ENCODE measurements at regions not wholly inside any gene's neighbourhood (a gene's known extent, or its start where the extent isn't known, plus 50 kb on each side); places are given as distances from the start of the nearest gene placed in this dataset.
"Not testable (repeated sequence)": the region's sequence is repeated elsewhere in the genome, so short reads cannot be mapped to it uniquely, and the experiment has no call there.

DNA sequence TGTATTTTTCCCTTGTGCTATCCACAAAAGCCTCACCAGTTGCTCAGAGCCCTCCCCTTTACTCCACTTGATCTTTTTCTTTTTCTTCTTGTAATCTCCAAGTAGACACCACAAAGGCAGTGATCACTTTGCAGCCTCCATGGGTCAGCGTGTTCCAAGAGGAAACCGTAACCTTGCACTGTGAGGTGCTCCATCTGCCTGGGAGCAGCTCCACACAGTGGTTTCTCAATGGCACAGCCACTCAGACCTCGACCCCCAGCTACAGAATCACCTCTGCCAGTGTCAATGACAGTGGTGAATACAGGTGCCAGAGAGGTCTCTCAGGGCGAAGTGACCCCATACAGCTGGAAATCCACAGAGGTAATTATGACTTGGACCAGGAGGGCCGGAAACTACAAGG is 95.8 kb downstream of the FAM72C start:
- H3K27me3 ChIP-seq (ENCODE audit: insufficient read depth, low read length, poor library complexity, severe bottlenecking); H3K9me2 ChIP-seq (replicated peaks; ENCODE audit: low read depth, low read length); H3K4me3 ChIP-seq (ENCODE audit: low read length, poor library complexity, severe bottlenecking); H3K79me2 ChIP-seq (ENCODE audit: insufficient read depth, low read length); H3F3A ChIP-seq (ENCODE audit: low read depth); H3K9ac ChIP-seq (ENCODE audit: low read depth, low read length, poor library complexity, severe bottlenecking); H3K4me2 ChIP-seq (ENCODE audit: low read depth, low read length, poor library complexity, severe bottlenecking); H2AFZ ChIP-seq (ENCODE audit: low read length); H4K20me1 ChIP-seq (ENCODE audit: insufficient read depth, low read length, poor library complexity, severe bottlenecking); H3K9me3 ChIP-seq (ENCODE audit: insufficient read depth, low read depth, low read length); H3K4me1 ChIP-seq (ENCODE audit: insufficient read depth, low read length, poor library complexity, severe bottlenecking); H3K36me3 ChIP-seq (ENCODE audit: insufficient read depth, low read length): not testable (repeated sequence)

DNA sequence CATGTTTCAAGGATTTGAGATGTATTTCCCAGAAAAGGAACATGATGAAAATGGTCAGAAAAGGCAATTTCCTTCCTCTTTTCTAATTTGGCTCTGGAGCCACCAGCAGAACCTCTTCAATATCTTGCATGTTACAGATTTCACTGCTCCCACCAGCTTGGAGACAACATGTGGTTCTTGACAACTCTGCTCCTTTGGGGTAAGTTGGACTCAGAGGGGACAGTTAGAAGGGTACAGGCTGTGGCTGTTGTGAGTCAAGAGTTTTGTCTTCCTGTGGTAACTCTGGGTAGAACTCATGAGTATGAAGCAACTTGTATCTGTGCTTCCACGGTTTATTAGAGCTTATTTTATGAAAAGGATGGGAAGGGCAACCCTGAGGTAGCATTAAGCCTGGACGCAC is 97.2 kb downstream of the FAM72C start:
- not testable (repeated sequence) for H3K79me2 ChIP-seq (ENCODE audit: insufficient read depth, low read length); H3K36me3 ChIP-seq (ENCODE audit: insufficient read depth, low read length); H3K9ac ChIP-seq (ENCODE audit: low read depth, low read length, poor library complexity, severe bottlenecking); H3K9me3 ChIP-seq (ENCODE audit: insufficient read depth, low read depth, low read length); H3K4me3 ChIP-seq (ENCODE audit: low read length, poor library complexity, severe bottlenecking); H2AFZ ChIP-seq (ENCODE audit: low read length); H3K4me1 ChIP-seq (ENCODE audit: insufficient read depth, low read length, poor library complexity, severe bottlenecking); H3K9me2 ChIP-seq (replicated peaks; ENCODE audit: low read depth, low read length); H3K27me3 ChIP-seq (ENCODE audit: insufficient read depth, low read length, poor library complexity, severe bottlenecking); H3K4me2 ChIP-seq (ENCODE audit: low read depth, low read length, poor library complexity, severe bottlenecking); H4K20me1 ChIP-seq (ENCODE audit: insufficient read depth, low read length, poor library complexity, severe bottlenecking); H3F3A ChIP-seq (ENCODE audit: low read depth)

DNA sequence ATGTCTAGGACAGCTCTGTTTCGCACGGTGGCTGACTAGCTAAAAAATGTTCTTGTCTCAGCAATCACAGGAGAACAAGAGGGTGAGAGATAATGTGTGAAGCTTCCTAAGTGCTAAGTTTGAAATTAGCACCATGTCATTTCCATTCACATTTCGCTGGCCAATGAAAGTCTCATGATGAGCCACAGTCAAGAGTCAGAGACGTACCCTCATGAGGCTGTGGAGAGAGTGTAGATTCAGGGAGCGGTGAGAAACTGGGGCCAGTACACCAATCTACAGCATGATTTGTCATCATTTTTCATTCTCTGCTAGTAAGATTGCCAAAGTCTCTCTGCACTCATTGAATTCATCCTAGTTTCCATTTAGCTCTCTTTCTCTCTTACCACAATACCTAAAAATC is 98.1 kb downstream of the FAM72C start:
- H3K4me1 ChIP-seq (ENCODE audit: insufficient read depth, low read length, poor library complexity, severe bottlenecking); H3K4me3 ChIP-seq (ENCODE audit: low read length, poor library complexity, severe bottlenecking); H3K9me3 ChIP-seq (ENCODE audit: insufficient read depth, low read depth, low read length); H3K9ac ChIP-seq (ENCODE audit: low read depth, low read length, poor library complexity, severe bottlenecking); H3F3A ChIP-seq (ENCODE audit: low read depth); H3K4me2 ChIP-seq (ENCODE audit: low read depth, low read length, poor library complexity, severe bottlenecking); H3K27me3 ChIP-seq (ENCODE audit: insufficient read depth, low read length, poor library complexity, severe bottlenecking); H3K9me2 ChIP-seq (replicated peaks; ENCODE audit: low read depth, low read length); H3K79me2 ChIP-seq (ENCODE audit: insufficient read depth, low read length); H3K36me3 ChIP-seq (ENCODE audit: insufficient read depth, low read length); H4K20me1 ChIP-seq (ENCODE audit: insufficient read depth, low read length, poor library complexity, severe bottlenecking); H2AFZ ChIP-seq (ENCODE audit: low read length): not testable (repeated sequence)

DNA sequence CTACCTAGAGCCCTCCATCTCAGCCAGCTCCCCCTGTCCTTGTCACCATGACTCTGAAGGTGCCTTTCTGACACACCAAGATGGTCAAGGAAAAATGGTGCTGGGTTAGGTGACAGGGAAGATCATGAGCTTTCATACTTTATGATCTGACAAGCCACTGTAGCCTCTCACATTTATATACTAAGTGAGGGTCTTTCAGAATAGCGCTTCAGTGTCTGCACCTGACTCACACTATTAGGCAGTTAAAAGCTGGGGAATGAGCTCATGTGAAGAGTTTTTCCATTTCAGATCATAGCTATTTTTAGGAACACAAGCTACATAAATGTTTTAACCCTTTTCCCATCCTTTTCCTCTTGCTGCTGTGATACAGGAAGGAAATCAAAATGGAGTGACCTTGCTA is 101.4 kb downstream of the FAM72C start:
- H3K4me1 ChIP-seq (ENCODE audit: insufficient read depth, low read length, poor library complexity, severe bottlenecking); H3K4me3 ChIP-seq (ENCODE audit: low read length, poor library complexity, severe bottlenecking); H3K4me2 ChIP-seq (ENCODE audit: low read depth, low read length, poor library complexity, severe bottlenecking); H4K20me1 ChIP-seq (ENCODE audit: insufficient read depth, low read length, poor library complexity, severe bottlenecking); H3K36me3 ChIP-seq (ENCODE audit: insufficient read depth, low read length); H3K79me2 ChIP-seq (ENCODE audit: insufficient read depth, low read length); H2AFZ ChIP-seq (ENCODE audit: low read length); H3K27me3 ChIP-seq (ENCODE audit: insufficient read depth, low read length, poor library complexity, severe bottlenecking); H3K9me3 ChIP-seq (ENCODE audit: insufficient read depth, low read depth, low read length); H3K9me2 ChIP-seq (replicated peaks; ENCODE audit: low read depth, low read length); H3K9ac ChIP-seq (ENCODE audit: low read depth, low read length, poor library complexity, severe bottlenecking); H3F3A ChIP-seq (ENCODE audit: low read depth): not testable (repeated sequence)

DNA sequence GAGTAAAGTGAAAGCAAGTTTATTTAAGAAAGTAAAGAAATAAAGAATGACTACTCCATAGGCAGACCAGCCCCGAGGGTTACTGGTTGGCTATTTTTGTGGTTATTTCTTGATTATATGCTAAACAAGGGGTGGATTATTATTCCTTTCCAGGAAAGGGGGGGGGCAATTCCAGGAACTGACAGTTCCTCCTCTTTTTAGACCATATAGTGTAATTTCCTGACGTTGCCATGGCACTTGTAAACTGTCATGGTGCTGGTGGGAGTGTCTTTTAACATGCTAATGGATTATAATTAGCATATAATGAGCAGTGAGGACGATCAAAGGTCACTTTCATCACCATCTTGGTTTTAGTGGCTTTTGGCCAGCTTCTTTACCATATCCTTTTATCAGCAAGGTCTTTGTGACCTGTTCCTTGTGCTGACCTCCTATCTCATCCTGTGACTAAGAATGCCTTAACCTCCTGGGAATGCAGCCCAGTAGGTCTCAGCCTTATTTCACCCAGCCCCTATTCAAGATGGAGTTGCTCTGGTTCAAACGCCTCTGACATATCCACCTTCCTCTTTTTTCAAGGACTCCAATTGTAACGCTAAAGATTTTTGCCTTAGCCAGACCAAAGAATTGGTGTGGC is 104.1 kb downstream of the FAM72C start:
- H3K4me2 ChIP-seq (ENCODE audit: low read depth, low read length, poor library complexity, severe bottlenecking); H2AFZ ChIP-seq (ENCODE audit: low read length); H3K4me3 ChIP-seq (ENCODE audit: low read length, poor library complexity, severe bottlenecking); H3K79me2 ChIP-seq (ENCODE audit: insufficient read depth, low read length); H3K9me3 ChIP-seq (ENCODE audit: insufficient read depth, low read depth, low read length); H3K27me3 ChIP-seq (ENCODE audit: insufficient read depth, low read length, poor library complexity, severe bottlenecking); H4K20me1 ChIP-seq (ENCODE audit: insufficient read depth, low read length, poor library complexity, severe bottlenecking); H3K36me3 ChIP-seq (ENCODE audit: insufficient read depth, low read length); H3F3A ChIP-seq (ENCODE audit: low read depth); H3K9ac ChIP-seq (ENCODE audit: low read depth, low read length, poor library complexity, severe bottlenecking); H3K4me1 ChIP-seq (ENCODE audit: insufficient read depth, low read length, poor library complexity, severe bottlenecking); H3K9me2 ChIP-seq (replicated peaks; ENCODE audit: low read depth, low read length): not testable (repeated sequence)

DNA sequence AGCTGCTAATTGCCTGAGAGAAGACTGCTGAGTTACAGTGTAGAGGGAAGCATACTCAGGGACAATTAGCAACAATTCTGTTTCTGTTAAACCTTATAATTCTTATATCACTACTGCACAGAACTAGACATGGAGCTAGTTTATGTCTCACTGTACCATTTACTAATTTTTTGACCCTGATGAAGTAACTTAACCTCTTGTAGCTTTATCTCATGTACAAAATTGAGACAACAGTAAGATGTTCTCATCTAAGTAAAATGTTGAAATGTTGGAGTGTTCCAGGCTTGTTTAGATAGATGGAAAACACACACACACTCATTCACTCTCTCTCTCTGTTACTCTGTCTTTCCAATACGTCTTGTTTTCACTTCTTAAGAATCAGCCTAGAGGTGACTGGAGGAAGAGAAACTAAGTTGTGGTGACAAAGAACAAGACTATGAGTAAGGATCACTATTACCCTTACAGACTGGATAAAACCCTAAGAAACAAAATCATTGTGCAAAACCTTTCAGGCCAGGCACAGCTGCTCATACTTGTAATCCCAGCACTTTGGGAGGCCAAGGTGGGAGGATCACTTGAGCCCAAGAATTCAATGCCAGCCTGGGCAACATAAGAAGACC is 107.8 kb downstream of the FAM72C start:
- H4K20me1 ChIP-seq (ENCODE audit: insufficient read depth, low read length, poor library complexity, severe bottlenecking); H3K27me3 ChIP-seq (ENCODE audit: insufficient read depth, low read length, poor library complexity, severe bottlenecking); H3F3A ChIP-seq (ENCODE audit: low read depth); H3K9me2 ChIP-seq (replicated peaks; ENCODE audit: low read depth, low read length); H2AFZ ChIP-seq (ENCODE audit: low read length); H3K4me1 ChIP-seq (ENCODE audit: insufficient read depth, low read length, poor library complexity, severe bottlenecking); H3K9me3 ChIP-seq (ENCODE audit: insufficient read depth, low read depth, low read length); H3K9ac ChIP-seq (ENCODE audit: low read depth, low read length, poor library complexity, severe bottlenecking); H3K79me2 ChIP-seq (ENCODE audit: insufficient read depth, low read length); H3K4me2 ChIP-seq (ENCODE audit: low read depth, low read length, poor library complexity, severe bottlenecking); H3K36me3 ChIP-seq (ENCODE audit: insufficient read depth, low read length); H3K4me3 ChIP-seq (ENCODE audit: low read length, poor library complexity, severe bottlenecking): not testable (repeated sequence)

DNA sequence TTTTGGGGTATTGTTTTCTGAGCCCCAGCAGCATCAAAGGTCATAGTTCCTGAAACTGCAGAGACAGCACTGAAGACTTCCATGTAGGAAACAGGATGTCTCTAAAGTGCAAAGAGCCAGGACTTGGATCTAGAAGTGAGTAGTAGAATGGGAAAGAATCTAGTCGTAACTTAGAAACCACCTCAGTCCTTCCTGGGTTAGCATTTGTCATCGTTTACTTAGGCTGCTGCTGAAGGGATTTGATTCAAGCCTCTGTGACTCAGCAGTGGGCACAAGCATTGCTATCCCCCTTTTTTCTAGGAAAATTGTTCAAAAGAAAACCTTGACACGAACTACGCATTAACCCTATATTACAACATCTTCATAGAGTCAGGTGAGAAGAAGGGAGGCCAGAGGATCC is 109.1 kb downstream of the FAM72C start:
- H3K4me3 ChIP-seq (ENCODE audit: low read length, poor library complexity, severe bottlenecking); H3K4me1 ChIP-seq (ENCODE audit: insufficient read depth, low read length, poor library complexity, severe bottlenecking); H3K79me2 ChIP-seq (ENCODE audit: insufficient read depth, low read length); H3F3A ChIP-seq (ENCODE audit: low read depth); H4K20me1 ChIP-seq (ENCODE audit: insufficient read depth, low read length, poor library complexity, severe bottlenecking); H2AFZ ChIP-seq (ENCODE audit: low read length); H3K36me3 ChIP-seq (ENCODE audit: insufficient read depth, low read length); H3K9ac ChIP-seq (ENCODE audit: low read depth, low read length, poor library complexity, severe bottlenecking); H3K27me3 ChIP-seq (ENCODE audit: insufficient read depth, low read length, poor library complexity, severe bottlenecking); H3K4me2 ChIP-seq (ENCODE audit: low read depth, low read length, poor library complexity, severe bottlenecking); H3K9me2 ChIP-seq (replicated peaks; ENCODE audit: low read depth, low read length); H3K9me3 ChIP-seq (ENCODE audit: insufficient read depth, low read depth, low read length): not testable (repeated sequence)

Measured in Loucy (cell line).